Natural killer cell treated with Interleukin-12 subunit alpha and Interleukin-12 subunit beta and Interleukin-15 and Interleukin-18, amount 100 ng/mL, for 72 hours (primary cell): ENCODE measurements at regions not wholly inside any gene's neighbourhood (a gene's known extent, or its start where the extent isn't known, plus 50 kb on each side); places are given as distances from the start of the nearest gene placed in this dataset.

ENCODE experiments used
- ATAC-seq, 2 donors: fragments of 150-1000 bp; cut with Tn5 transposase in 1 of 2; sonication (Bioruptor Pico), chemical (Tn5 transposase) in 1 of 2; 2 replicates each; pipeline ENCODE4 v1.10.0; 2021
- DNase-seq: peaks from one replicate; pipeline ENCODE4 v3.0.0; 2022; ENCODE audit warnings: low spot score
- H3K27ac Mint-ChIP-seq, 2 donors: 1 replicate in 1 of 2; 2 replicates in 1 of 2; pipeline ENCODE4 v1.8.0; 2022; ENCODE audit warnings: mixed read lengths in 2 of 2, mild to moderate bottlenecking in 1 of 2, moderate library complexity in 1 of 2
- H3K27me3 Mint-ChIP-seq, 2 donors: 1 replicate in 1 of 2; 2 replicates in 1 of 2; pipeline ENCODE4 v1.8.0; 2022; ENCODE audit warnings: mixed read lengths in 2 of 2
- H3K36me3 Mint-ChIP-seq: one replicate; pipeline ENCODE4 v1.8.0; 2022; ENCODE audit warnings: mixed read lengths
- H3K4me1 Mint-ChIP-seq, 2 donors: 1 replicate in 1 of 2; 2 replicates in 1 of 2; pipeline ENCODE4 v1.8.0; 2022; ENCODE audit warnings: low read depth in 2 of 2, mixed read lengths in 2 of 2, mild to moderate bottlenecking in 1 of 2
- H3K4me3 Mint-ChIP-seq: one replicate; pipeline ENCODE4 v1.8.0; 2022; ENCODE audit warnings: mixed read lengths
- H3K9me3 Mint-ChIP-seq: 2 replicates; pipeline ENCODE4 v1.8.0; 2022; ENCODE audit warnings: mixed read lengths

- H3K27ac Mint-ChIP-seq: peak overlapping the region; percentile 84 to 86
- H3K9me3 Mint-ChIP-seq: no peaks in the 10 kb centered on the region
- DNase-seq (no peak), ATAC-seq (no peak)
- H3K4me3 Mint-ChIP-seq: no peak overlapping the region
- H3K4me1 Mint-ChIP-seq: peaks cover 25 to 34% of the 10 kb centered on the region in 2 donors
- H3K27me3 Mint-ChIP-seq: no peaks in the 10 kb centered on the region
- H3K36me3 Mint-ChIP-seq: peaks cover 6% of the 10 kb centered on the region
Observed at GRCh38 chr3:106170636-106171035, 301.8 kb upstream of the CBLB start.

- H3K4me3 Mint-ChIP-seq: peak overlapping the region; percentile 55
- no peaks in the 10 kb centered on the region for H3K27me3 Mint-ChIP-seq
- peak overlapping the region; percentile 84 to 86 for H3K27ac Mint-ChIP-seq
- peaks cover 6% of the 10 kb centered on the region for H3K36me3 Mint-ChIP-seq
- H3K9me3 Mint-ChIP-seq: no peaks in the 10 kb centered on the region
- H3K4me1 Mint-ChIP-seq: peaks cover 38 to 47% of the 10 kb centered on the region in 2 donors
- ATAC-seq (no peak), DNase-seq (no peak)
Observed at GRCh38 chr3:106172101-106172500, 303.3 kb upstream of the CBLB start.

- ATAC-seq (peak; percentile 62 to 74), DNase-seq (no peak)
- peaks cover 6% of the 10 kb centered on the region for H3K36me3 Mint-ChIP-seq
- H3K4me3 Mint-ChIP-seq: peak overlapping the region; percentile 55
- peak overlapping the region; percentile 84 to 86 for H3K27ac Mint-ChIP-seq
- H3K4me1 Mint-ChIP-seq: peaks cover 40 to 51% of the 10 kb centered on the region in 2 donors
- H3K27me3 Mint-ChIP-seq: no peaks in the 10 kb centered on the region
- H3K9me3 Mint-ChIP-seq: no peaks in the 10 kb centered on the region
Observed at GRCh38 chr3:106172780-106173179, 304.0 kb upstream of the CBLB start.

- H3K27ac Mint-ChIP-seq: peak overlapping the region; percentile 94 to 96
- ATAC-seq: no peak
- peaks cover 50 to 66% of the 10 kb centered on the region in 2 donors for H3K4me1 Mint-ChIP-seq
Observed at GRCh38 chr3:106175276-106175675, 306.5 kb upstream of the CBLB start.

GRCh38 chr3:106176734-106177133 is 307.9 kb upstream of the CBLB start:
- H3K4me3 Mint-ChIP-seq: peak overlapping the region; percentile 80
- DNase-seq: peak; percentile 80
- no peaks in the 10 kb centered on the region for H3K27me3 Mint-ChIP-seq
- H3K4me1 Mint-ChIP-seq: peaks cover 44 to 56% of the 10 kb centered on the region in 2 donors
- peak; percentile 92 to 95 for ATAC-seq
- peaks cover 6% of the 10 kb centered on the region for H3K36me3 Mint-ChIP-seq
- peaks cover 4% of the 10 kb centered on the region for H3K9me3 Mint-ChIP-seq
- H3K27ac Mint-ChIP-seq: peak overlapping the region; percentile 94 to 96

More at GRCh38 chr3:106175276-106175675, 306.5 kb upstream of the CBLB start:
- Mint-ChIP-seq H3K36me3 (peaks cover 6% of the 10 kb centered on the region), H3K9me3 (peaks cover 4% of the 10 kb centered on the region), H3K27me3 (no peaks in the 10 kb centered on the region), H3K4me3 (peak overlapping the region; percentile 24)
- no peak for DNase-seq

- H3K9me3 Mint-ChIP-seq: peaks cover 4% of the 10 kb centered on the region
- H3K36me3 Mint-ChIP-seq: no peaks in the 10 kb centered on the region
- no peaks in the 10 kb centered on the region for H3K27me3 Mint-ChIP-seq
- peaks cover 27 to 47% of the 10 kb centered on the region in 2 donors for H3K4me1 Mint-ChIP-seq
- no peak overlapping the region for H3K27ac Mint-ChIP-seq
- no peak overlapping the region for H3K4me3 Mint-ChIP-seq
- ATAC-seq (no peak), DNase-seq (no peak)
Observed at GRCh38 chr3:106182950-106183511, 314.2 kb upstream of the CBLB start.

- DNase-seq (no peak), ATAC-seq (no peak)
- peaks cover under 1% of the 10 kb centered on the region for H3K9me3 Mint-ChIP-seq
- H3K4me1 Mint-ChIP-seq: peaks cover 21 to 40% of the 10 kb centered on the region in 2 donors
- peak overlapping the region; percentile 70 to 76 for H3K27ac Mint-ChIP-seq
- peak overlapping the region; percentile 58 for H3K4me3 Mint-ChIP-seq
- no peaks in the 10 kb centered on the region for H3K36me3 Mint-ChIP-seq
- no peaks in the 10 kb centered on the region for H3K27me3 Mint-ChIP-seq
Observed at GRCh38 chr3:106183762-106184391, 315.1 kb upstream of the CBLB start.

- ATAC-seq: peak; percentile 70 to 88
- H3K27ac Mint-ChIP-seq: peak overlapping the region; percentile 70 to 76
- peaks cover 17 to 35% of the 10 kb centered on the region in 2 donors for H3K4me1 Mint-ChIP-seq
Observed at GRCh38 chr3:106184540-106185457, 316.0 kb upstream of the CBLB start.

GRCh38 chr3:106185949-106186348 is 317.1 kb upstream of the CBLB start:
- H3K9me3 Mint-ChIP-seq: no peaks in the 10 kb centered on the region
- H3K27me3 Mint-ChIP-seq: no peaks in the 10 kb centered on the region
- no peak for ATAC-seq
- H3K4me3 Mint-ChIP-seq: peak overlapping the region; percentile 58
- H3K36me3 Mint-ChIP-seq: no peaks in the 10 kb centered on the region
- H3K27ac Mint-ChIP-seq: peak overlapping the region; percentile 70 to 76
- no peak for DNase-seq
- peaks cover 17 to 35% of the 10 kb centered on the region in 2 donors for H3K4me1 Mint-ChIP-seq

More at GRCh38 chr3:106184540-106185457, 316.0 kb upstream of the CBLB start:
- H3K4me3 Mint-ChIP-seq: peak overlapping the region; percentile 58
- H3K36me3 Mint-ChIP-seq: no peaks in the 10 kb centered on the region
- H3K27me3 Mint-ChIP-seq: no peaks in the 10 kb centered on the region
- no peak for DNase-seq
- no peaks in the 10 kb centered on the region for H3K9me3 Mint-ChIP-seq

- Mint-ChIP-seq H3K27me3 (no peaks in the 10 kb centered on the region), H3K4me1 (peaks cover 5 to 26% of the 10 kb centered on the region in 2 donors), H3K27ac (no peak overlapping the region), H3K4me3 (no peak overlapping the region), H3K9me3 (no peaks in the 10 kb centered on the region), H3K36me3 (peaks cover 18% of the 10 kb centered on the region)
- ATAC-seq (no peak), DNase-seq (no peak)
Observed at GRCh38 chr3:106190296-106190695, 321.5 kb upstream of the CBLB start.

- ATAC-seq: no peak
- Mint-ChIP-seq H3K27ac (no peak overlapping the region), H3K4me1 (peaks cover 3 to 21% of the 10 kb centered on the region in 2 donors), H3K4me3 (no peak overlapping the region), H3K9me3 (no peaks in the 10 kb centered on the region), H3K27me3 (no peaks in the 10 kb centered on the region), H3K36me3 (peaks cover 23% of the 10 kb centered on the region)
- DNase-seq: no peak
Observed at GRCh38 chr3:106191211-106191610, 322.4 kb upstream of the CBLB start.

- no peak overlapping the region for H3K4me3 Mint-ChIP-seq
- no peaks in the 10 kb centered on the region for H3K27me3 Mint-ChIP-seq
- H3K9me3 Mint-ChIP-seq: no peaks in the 10 kb centered on the region
- H3K4me1 Mint-ChIP-seq: peaks cover 3 to 18% of the 10 kb centered on the region in 2 donors
- no peak for DNase-seq
- no peak for ATAC-seq
- no peak overlapping the region for H3K27ac Mint-ChIP-seq
- peaks cover 28% of the 10 kb centered on the region for H3K36me3 Mint-ChIP-seq
Observed at GRCh38 chr3:106191913-106192312, 323.1 kb upstream of the CBLB start.

GRCh38 chr3:106193876-106194275 is 325.1 kb upstream of the CBLB start:
- no peak for ATAC-seq
- peaks cover 37% of the 10 kb centered on the region for H3K36me3 Mint-ChIP-seq

More at GRCh38 chr3:106193876-106194275, 325.1 kb upstream of the CBLB start:
- no peak for DNase-seq
- peak overlapping the region; percentile 14 for H3K4me3 Mint-ChIP-seq
- no peak overlapping the region for H3K27ac Mint-ChIP-seq
- peaks cover 3 to 19% of the 10 kb centered on the region in 2 donors for H3K4me1 Mint-ChIP-seq
- peaks cover 7% of the 10 kb centered on the region for H3K9me3 Mint-ChIP-seq
- no peaks in the 10 kb centered on the region for H3K27me3 Mint-ChIP-seq
